Mesendoderm (in vitro differentiated cells): ENCODE measurements at regions not wholly inside any gene's neighbourhood (a gene's known extent, or its start where the extent isn't known, plus 50 kb on each side); places are given as distances from the start of the nearest gene placed in this dataset.

Experiments used
- DNase-seq: peaks from one replicate; pipeline ENCODE4 v3.0.0; 2013
- H2AK5ac ChIP-seq: 2 replicates; pipeline ENCODE4 v1.6.1; 2013; ENCODE audit warnings: low read length, inconsistent platforms
- H2BK120ac ChIP-seq: 2 replicates; pipeline ENCODE4 v1.6.1; 2013; ENCODE audit warnings: low read depth, mild to moderate bottlenecking, low read length, moderate library complexity, mixed read lengths
- H2BK15ac ChIP-seq: replicated peaks from 2 replicates; pipeline ENCODE4 v1.6.1; 2013; ENCODE audit warnings: low read depth, mild to moderate bottlenecking, moderate library complexity
- H2BK5ac ChIP-seq: 2 replicates; pipeline ENCODE4 v1.6.1; 2013; ENCODE audit warnings: low read length, inconsistent platforms
- H3K18ac ChIP-seq: 2 replicates; pipeline ENCODE4 v1.6.1; 2013; ENCODE audit warnings: mild to moderate bottlenecking, low read length, mixed read lengths
- H3K23ac ChIP-seq: one replicate; pipeline ENCODE4 v1.6.1; 2013; ENCODE audit warnings: low read length
- H3K27ac ChIP-seq: 2 replicates; pipeline ENCODE4 v1.5.1; 2013; ENCODE audit warnings: low read depth, mild to moderate bottlenecking, inconsistent platforms, low read length, moderate library complexity
- H3K27me3 ChIP-seq: 2 replicates; pipeline ENCODE4 v1.6.1; 2013; ENCODE audit warnings: low read length, control low read depth, mild to moderate bottlenecking, inconsistent platforms; ENCODE audit not compliant: insufficient read depth, poor library complexity
- H3K36me3 ChIP-seq: 2 replicates; pipeline ENCODE4 v1.6.1; 2013; ENCODE audit warnings: low read length, inconsistent platforms; ENCODE audit not compliant: control insufficient read depth, insufficient read depth
- H3K4ac ChIP-seq: one replicate; pipeline ENCODE4 v1.6.1; 2013; ENCODE audit warnings: low read depth, mild to moderate bottlenecking, low read length, moderate library complexity
- H3K4me1 ChIP-seq: 2 replicates; pipeline ENCODE4 v1.6.1; 2013; ENCODE audit warnings: low read depth, low read length, inconsistent platforms; ENCODE audit not compliant: control insufficient read depth
- H3K4me2 ChIP-seq: 2 replicates; pipeline ENCODE4 v1.6.1; 2013; ENCODE audit warnings: low read length
- H3K4me3 ChIP-seq: 2 replicates; pipeline ENCODE4 v1.5.1; 2013; ENCODE audit warnings: mild to moderate bottlenecking, low read length
- H3K56ac ChIP-seq: one replicate; pipeline ENCODE4 v1.6.1; 2013; ENCODE audit warnings: low read length
- H3K79me1 ChIP-seq: 2 replicates; pipeline ENCODE4 v1.6.1; 2013; ENCODE audit warnings: low read length, inconsistent platforms
- H3K79me2 ChIP-seq: 2 replicates; pipeline ENCODE4 v1.6.1; 2013; ENCODE audit warnings: mild to moderate bottlenecking, low read length; ENCODE audit not compliant: control insufficient read depth, insufficient read depth
- H3K9ac ChIP-seq: 2 replicates; pipeline ENCODE4 v1.6.1; 2013; ENCODE audit warnings: low read length, inconsistent platforms
- H4K5ac ChIP-seq: one replicate; pipeline ENCODE4 v1.6.1; 2013; ENCODE audit warnings: low read length
- H4K8ac ChIP-seq: one replicate; pipeline ENCODE4 v1.6.1; 2013; ENCODE audit warnings: low read depth, mild to moderate bottlenecking, control low read depth, low read length, moderate library complexity
- WGBS: extraction: QIAGEN DNeasy Blood & Tissue Kit; methylation state at CpG from one replicate; pipeline ENCODE4 v1.1.7; 2013; ENCODE audit warnings: low lambda C conversion rate, missing lambda C conversion rate; ENCODE audit not compliant: insufficient coverage; ENCODE audit errors: extremely low coverage; 5-methylcytosine and 5-hydroxymethylcytosine counted together

DNA sequence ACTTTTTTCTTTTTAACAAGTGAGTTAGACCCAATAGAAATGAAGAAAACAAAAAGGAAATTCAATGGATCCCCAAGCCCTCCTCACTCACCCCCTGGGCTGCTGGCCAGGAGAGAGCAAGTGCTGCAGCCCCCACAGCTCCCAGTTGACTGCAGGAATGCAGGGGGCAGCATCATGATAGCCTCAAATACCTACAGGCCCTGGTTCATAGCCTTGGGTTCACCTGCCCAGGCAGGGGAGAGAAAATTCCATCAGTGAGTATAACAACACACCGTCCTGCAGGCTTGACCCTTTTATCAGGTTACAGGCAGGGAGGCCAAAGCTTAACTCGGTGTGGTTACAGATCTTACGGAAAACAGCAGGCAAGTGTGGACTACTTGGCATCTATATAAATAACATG lies 76.3 kb downstream of the PHLDA1 start:
- H4K8ac ChIP-seq: no peak overlapping the region
- no peak overlapping the region for H4K5ac ChIP-seq
- H3K23ac ChIP-seq: no peak overlapping the region
- no CpG with 5 or more reads among the region's 3 CpGs for WGBS
- no peaks in the 10 kb centered on the region for H3K27me3 ChIP-seq
- no peak overlapping the region for H3K27ac ChIP-seq
- H3K18ac ChIP-seq: no peak overlapping the region
- H3K9ac ChIP-seq: no peak overlapping the region
- H2AK5ac ChIP-seq: no peak overlapping the region
- DNase-seq: peak; percentile 33
- H3K56ac ChIP-seq: no peak overlapping the region
- H3K4me2 ChIP-seq: no peak overlapping the region
- H2BK15ac ChIP-seq: peak overlapping the region; percentile 4
- H3K4me3 ChIP-seq: no peak overlapping the region
- H3K36me3 ChIP-seq: no peaks in the 10 kb centered on the region
- no peaks in the 10 kb centered on the region for H3K79me2 ChIP-seq
- no peak overlapping the region for H3K4ac ChIP-seq
- peaks cover 4% of the 10 kb centered on the region for H3K4me1 ChIP-seq
- no peaks in the 10 kb centered on the region for H3K79me1 ChIP-seq
- no peak overlapping the region for H2BK5ac ChIP-seq
- no peak overlapping the region for H2BK120ac ChIP-seq

DNA sequence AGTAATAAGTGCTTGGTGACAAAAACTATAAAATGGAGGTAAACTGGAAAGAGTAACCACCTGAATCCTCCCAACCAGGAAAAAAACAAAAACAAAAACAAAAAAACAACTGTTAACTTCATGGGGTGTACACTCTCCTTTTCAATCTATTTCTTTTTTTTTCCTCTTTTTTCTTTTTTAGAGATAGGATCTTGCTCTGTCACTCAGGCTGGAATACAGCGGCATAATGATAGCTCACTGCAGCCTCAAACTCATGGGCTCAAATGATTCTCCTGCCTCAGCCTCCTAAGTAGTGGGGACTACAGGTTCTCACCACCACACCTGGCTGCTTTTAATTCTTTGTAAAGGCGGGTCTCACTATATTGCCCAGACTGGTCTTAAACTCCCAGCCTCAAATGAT lies 76.8 kb downstream of the PHLDA1 start:
- H3K9ac ChIP-seq: no peak overlapping the region
- H2AK5ac ChIP-seq: no peak overlapping the region
- H3K56ac ChIP-seq: no peak overlapping the region
- no peak overlapping the region for H2BK120ac ChIP-seq
- H2BK15ac ChIP-seq: peak overlapping the region; percentile 4
- H3K27ac ChIP-seq: no peak overlapping the region
- no peak for DNase-seq
- no peak overlapping the region for H4K8ac ChIP-seq
- no CpG with 5 or more reads among the region's 2 CpGs for WGBS
- no peak overlapping the region for H3K4ac ChIP-seq
- no peak overlapping the region for H4K5ac ChIP-seq
- H3K4me2 ChIP-seq: no peak overlapping the region
- H3K79me1 ChIP-seq: no peaks in the 10 kb centered on the region
- H3K23ac ChIP-seq: no peak overlapping the region
- H3K27me3 ChIP-seq: no peaks in the 10 kb centered on the region
- H3K4me1 ChIP-seq: peaks cover 3% of the 10 kb centered on the region
- H3K4me3 ChIP-seq: no peak overlapping the region
- H3K79me2 ChIP-seq: no peaks in the 10 kb centered on the region
- H2BK5ac ChIP-seq: no peak overlapping the region
- H3K36me3 ChIP-seq: no peaks in the 10 kb centered on the region
- no peak overlapping the region for H3K18ac ChIP-seq

DNA sequence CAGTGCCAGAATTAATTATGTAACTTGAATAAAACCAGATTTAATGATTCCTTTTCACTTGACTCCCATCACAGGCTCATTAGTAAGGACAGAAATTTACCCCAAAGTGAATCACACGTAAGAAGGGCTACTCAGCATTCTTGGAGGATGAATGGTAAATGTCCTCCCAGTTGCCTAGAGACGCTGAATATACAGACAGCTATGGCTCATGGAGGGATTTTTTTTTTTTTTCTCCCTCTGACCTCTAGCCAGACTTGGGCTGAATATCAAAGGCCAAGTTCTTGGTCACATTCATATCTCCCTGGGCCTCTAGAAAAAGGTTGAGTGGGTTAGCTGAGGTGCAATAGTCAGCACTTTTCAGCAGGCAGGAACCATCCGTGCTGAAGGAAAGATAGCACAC lies 77.5 kb downstream of the PHLDA1 start:
- no peak overlapping the region for H3K4me2 ChIP-seq
- no peaks in the 10 kb centered on the region for H3K79me2 ChIP-seq
- WGBS: no CpG with 5 or more reads among the region's 3 CpGs
- no peak overlapping the region for H3K4ac ChIP-seq
- no peak overlapping the region for H3K27ac ChIP-seq
- no peaks in the 10 kb centered on the region for H3K27me3 ChIP-seq
- H4K5ac ChIP-seq: no peak overlapping the region
- H3K4me3 ChIP-seq: no peak overlapping the region
- no peak overlapping the region for H3K23ac ChIP-seq
- no peaks in the 10 kb centered on the region for H3K4me1 ChIP-seq
- H3K18ac ChIP-seq: peak overlapping the region; percentile 64
- H2BK120ac ChIP-seq: no peak overlapping the region
- no peaks in the 10 kb centered on the region for H3K36me3 ChIP-seq
- peak; percentile 94 for DNase-seq
- no peak overlapping the region for H3K9ac ChIP-seq
- no peak overlapping the region for H2BK5ac ChIP-seq
- H3K56ac ChIP-seq: no peak overlapping the region
- no peak overlapping the region for H4K8ac ChIP-seq
- H2AK5ac ChIP-seq: no peak overlapping the region
- H2BK15ac ChIP-seq: no peak overlapping the region
- H3K79me1 ChIP-seq: no peaks in the 10 kb centered on the region

DNA sequence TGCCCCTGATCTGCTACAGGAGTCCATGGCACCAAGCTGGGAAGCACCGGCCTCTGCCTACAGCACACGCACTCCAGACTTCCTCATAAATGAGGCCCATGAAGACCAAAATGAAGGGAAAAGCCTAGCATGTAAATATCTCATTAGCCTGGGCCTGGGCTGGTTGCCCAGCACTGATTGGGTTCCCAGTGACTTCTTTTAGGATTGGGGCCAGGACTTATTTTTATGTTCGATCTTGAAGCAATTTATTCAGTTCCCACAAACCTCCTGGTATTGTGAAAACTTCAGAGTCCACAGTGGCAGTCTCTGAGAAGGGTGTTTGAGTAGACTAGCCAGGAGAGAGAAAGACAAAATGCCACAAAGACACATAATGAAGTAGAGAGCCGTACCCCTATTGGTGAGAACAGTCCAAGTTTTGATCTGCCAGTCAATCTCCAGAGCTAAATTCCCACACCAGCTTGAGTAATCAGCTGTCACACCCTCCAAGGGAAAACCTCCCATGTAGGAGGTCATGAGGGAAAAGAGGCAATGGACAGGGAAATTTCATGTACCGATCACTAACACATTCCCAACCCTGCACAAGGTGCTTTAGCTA lies 78.2 kb downstream of the PHLDA1 start:
- Histone ChIP-seq H4K8ac (no peak overlapping the region), H2AK5ac (no peak overlapping the region), H3K4me2 (no peak overlapping the region), H3K4me1 (no peaks in the 10 kb centered on the region), H3K23ac (peak overlapping the region; percentile 15), H3K18ac (peak overlapping the region; percentile 20), H3K27me3 (no peaks in the 10 kb centered on the region), H3K56ac (peak overlapping the region; percentile 63), H4K5ac (no peak overlapping the region), H2BK15ac (peak overlapping the region; percentile 21), H3K4me3 (no peak overlapping the region), H3K4ac (no peak overlapping the region), H3K27ac (no peak overlapping the region), H2BK120ac (peak overlapping the region; percentile 83), H3K79me1 (no peaks in the 10 kb centered on the region), H3K79me2 (no peaks in the 10 kb centered on the region), H3K36me3 (no peaks in the 10 kb centered on the region), H2BK5ac (no peak overlapping the region), H3K9ac (no peak overlapping the region)
- no CpG with 5 or more reads among the region's 5 CpGs for WGBS
- no peak for DNase-seq

DNA sequence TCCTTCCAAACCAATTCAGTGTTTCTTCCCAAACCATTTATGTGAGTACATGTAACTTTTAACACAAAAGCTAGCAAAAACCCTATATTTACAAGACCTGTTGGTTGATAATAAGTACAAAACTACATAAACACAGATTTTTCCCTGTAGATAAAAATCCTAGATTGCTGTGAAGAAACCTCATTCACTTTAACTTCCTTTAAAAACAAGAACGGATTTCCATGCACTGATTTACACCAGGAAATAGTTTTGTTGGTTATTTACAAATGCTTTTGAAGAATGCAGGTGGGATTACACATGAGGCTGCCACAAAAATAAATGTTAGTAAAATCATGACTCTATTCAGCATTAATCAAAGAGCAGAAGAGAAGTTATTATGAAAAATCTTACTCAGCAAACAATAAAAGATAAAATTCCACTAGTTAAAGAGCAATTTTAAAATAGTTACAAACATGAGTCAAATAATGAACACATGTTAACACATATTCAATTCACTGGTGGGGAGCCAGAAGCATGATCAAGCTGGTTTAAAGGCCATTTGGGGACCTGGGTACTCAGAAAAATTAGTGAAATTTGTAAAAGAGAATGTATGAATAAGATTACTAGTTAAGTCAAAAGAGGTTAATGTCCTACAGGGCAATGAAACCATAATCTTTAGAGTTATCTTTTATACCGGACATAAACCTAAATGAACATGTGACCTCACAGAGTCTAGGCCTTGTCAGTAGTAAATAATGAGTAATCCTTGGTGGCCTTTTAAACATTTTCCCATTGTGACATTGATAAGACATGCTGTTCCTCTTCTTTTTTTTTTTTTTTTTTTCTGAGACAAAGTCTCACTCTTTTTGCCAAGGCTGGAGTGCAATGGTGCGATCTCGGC lies 79.9 kb downstream of the PHLDA1 start:
- H3K18ac ChIP-seq: no peak overlapping the region
- no CpG with 5 or more reads among the region's 4 CpGs for WGBS
- no peak overlapping the region for H3K56ac ChIP-seq
- H2BK120ac ChIP-seq: no peak overlapping the region
- no peak overlapping the region for H4K5ac ChIP-seq
- H3K4me3 ChIP-seq: no peak overlapping the region
- H3K27me3 ChIP-seq: no peaks in the 10 kb centered on the region
- no peaks in the 10 kb centered on the region for H3K79me2 ChIP-seq
- no peak for DNase-seq
- no peak overlapping the region for H2AK5ac ChIP-seq
- no peak overlapping the region for H2BK15ac ChIP-seq
- no peaks in the 10 kb centered on the region for H3K4me1 ChIP-seq
- H3K27ac ChIP-seq: no peak overlapping the region
- no peak overlapping the region for H3K4me2 ChIP-seq
- H3K79me1 ChIP-seq: no peaks in the 10 kb centered on the region
- H3K9ac ChIP-seq: no peak overlapping the region
- H2BK5ac ChIP-seq: no peak overlapping the region
- H3K23ac ChIP-seq: no peak overlapping the region
- no peak overlapping the region for H3K4ac ChIP-seq
- H4K8ac ChIP-seq: no peak overlapping the region
- no peaks in the 10 kb centered on the region for H3K36me3 ChIP-seq
